PC-3 (cell line): ENCODE measurements at regions not wholly inside any gene's neighbourhood (a gene's known extent, or its start where the extent isn't known, plus 50 kb on each side); places are given as distances from the start of the nearest gene placed in this dataset.
A peak's percentile ranks its signal among the peaks of the same experiment; 100 is the strongest.

Experiments
- ATAC-seq: fragments of 200-7000 bp; cut with Tn5 transposase; 2 replicates; pipeline ENCODE4 v1.9.1; 2020; ENCODE audit warnings: mild to moderate bottlenecking, moderate library complexity
- BruUV-seq: library from RNA; stranded (reverse); fragments of 400-500 nt; replicated peaks from 2 replicates; lab custom pipeline; 2021; lab: Mats Ljungman, UMichigan
- CTCF ChIA-PET: fragments of 300-600 bp; sonication (Branson Sonifier 250); formaldehyde crosslinking; loops from one replicate; lab custom pipeline; 2022; ENCODE audit warnings: antibody characterized with exemption; lab: Charles Lee
- POLR2A ChIA-PET: fragments of 300-600 bp; sonication (Branson Sonifier 250); formaldehyde crosslinking; loops from one replicate; lab custom pipeline; 2022; ENCODE audit warnings: antibody characterized with exemption; ENCODE audit not compliant: unreplicated experiment; lab: Charles Lee
- DNase-seq: peaks from one replicate; pipeline ENCODE4 v3.0.0-alpha.2; 2015
- H2AFZ ChIP-seq: fragments of 300-600 bp; sonication (generic); 2 replicates; pipeline ENCODE4 v1.6.0; 2016; ENCODE audit warnings: antibody characterized with exemption, low read length
- H3F3A ChIP-seq: fragments of 300-600 bp; sonication (generic); one replicate; pipeline ENCODE4 v1.6.0; 2017; ENCODE audit warnings: antibody characterized with exemption, low read length, control low read depth, mild to moderate bottlenecking; ENCODE audit not compliant: unreplicated experiment
- H3K27ac ChIP-seq: fragments of 300-600 bp; sonication (generic); 2 replicates; pipeline ENCODE4 v1.5.1; 2016; ENCODE audit warnings: mild to moderate bottlenecking, low read length
- H3K27me3 ChIP-seq: fragments of 300-600 bp; sonication (generic); 2 replicates; pipeline ENCODE4 v1.6.1; 2016; ENCODE audit warnings: low read length, mixed read lengths
- H3K36me3 ChIP-seq: fragments of 300-600 bp; sonication (generic); 2 replicates; pipeline ENCODE4 v1.6.1; 2016; ENCODE audit warnings: low read depth, mixed run types, low read length, mixed read lengths
- H3K4me1 ChIP-seq: fragments of 300-600 bp; sonication (generic); 2 replicates; pipeline ENCODE4 v1.5.1; 2016; ENCODE audit warnings: low read length; ENCODE audit not compliant: insufficient read depth
- H3K4me2 ChIP-seq: fragments of 300-600 bp; sonication (generic); 2 replicates; pipeline ENCODE4 v1.6.0; 2016; ENCODE audit warnings: low read length
- H3K4me3 ChIP-seq: fragments of 300-600 bp; sonication (generic); 2 replicates; pipeline ENCODE4 v1.5.1; 2016; ENCODE audit warnings: mild to moderate bottlenecking, low read length, mixed read lengths
- H3K79me2 ChIP-seq: fragments of 300-600 bp; sonication (generic); 2 replicates; pipeline ENCODE4 v1.6.1; 2017; ENCODE audit warnings: low read length, mixed read lengths
- H3K9ac ChIP-seq: fragments of 300-600 bp; sonication (generic); 2 replicates; pipeline ENCODE4 v1.6.0; 2016; ENCODE audit warnings: mild to moderate bottlenecking, low read length
- H3K9me2 ChIP-seq: fragments of 300-600 bp; sonication (generic); replicated peaks from 2 replicates; pipeline ENCODE4 v1.6.1; 2016; ENCODE audit warnings: mixed run types, low read length, mixed read lengths
- H3K9me3 ChIP-seq: fragments of 300-600 bp; sonication (generic); 2 replicates; pipeline ENCODE4 v1.6.1; 2016; ENCODE audit warnings: low read length, mixed read lengths
- H4K20me1 ChIP-seq: fragments of 300-600 bp; sonication (generic); 2 replicates; pipeline ENCODE4 v1.6.1; 2016; ENCODE audit warnings: low read length, mixed read lengths
- CTCF ChIP-seq: fragments of 300-600 bp; sonication (generic); conservative IDR thresholded peaks from 2 replicates; pipeline ENCODE4 v1.5.1; 2017; ENCODE audit warnings: antibody characterized with exemption, low read depth, mild to moderate bottlenecking, low read length
- EZH2 ChIP-seq: fragments of 300-600 bp; sonication (generic); IDR thresholded peaks from one replicate; pipeline ENCODE4 v1.6.1; 2017; ENCODE audit warnings: antibody characterized with exemption, mild to moderate bottlenecking, low read length; ENCODE audit not compliant: unreplicated experiment
- EZH2phosphoT487 ChIP-seq: fragments of 300-600 bp; sonication (generic); IDR thresholded peaks from 2 replicates; pipeline ENCODE4 v1.6.1; 2018; ENCODE audit warnings: mild to moderate bottlenecking, antibody characterized with exemption, low read length, borderline replicate concordance
- intact Hi-C: fragments of 100-400 bp; cut with micrococcal nuclease; formaldehyde crosslinking; loops from 2 replicates; pipeline ENCODE4 v1.9.0; 2023

DNA sequence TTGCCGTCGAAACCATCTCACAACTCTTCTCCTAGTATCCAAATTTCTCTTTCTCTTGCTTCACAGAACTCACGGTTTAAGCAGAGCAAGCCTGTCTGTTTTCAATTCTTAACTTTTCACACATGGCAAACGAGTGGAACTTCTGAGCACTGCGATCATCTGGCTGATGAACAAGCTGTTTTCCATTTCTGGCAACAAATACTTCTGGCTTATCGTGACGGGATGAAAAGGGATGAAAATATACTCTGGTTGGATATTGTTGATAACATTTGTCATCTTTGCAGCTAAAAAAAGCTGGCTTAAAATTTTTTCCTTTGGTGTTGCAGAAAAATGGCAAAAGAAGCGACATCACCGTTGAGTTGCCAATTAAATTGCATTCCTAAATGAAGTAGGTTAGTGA lies 515.2 kb upstream of the JARID2 start:
- no peaks in the 10 kb centered on the region for H4K20me1 ChIP-seq
- POLR2A ChIA-PET: no interaction called here
- intact Hi-C loops: loop anchor here (5.0 kb wide), 3 partner anchors 188 to 518 kb away; partner anchors contain the start of gene JARID2
- peaks cover 52% of the 10 kb centered on the region for H3K4me1 ChIP-seq
- H3K9me2 ChIP-seq: no peaks in the 10 kb centered on the region
- H2AFZ ChIP-seq: no peak overlapping the region
- H3F3A ChIP-seq: peaks cover 20% of the 10 kb centered on the region
- no peaks in the 10 kb centered on the region for H3K79me2 ChIP-seq
- no peak overlapping the region for H3K4me2 ChIP-seq
- H3K36me3 ChIP-seq: no peaks in the 10 kb centered on the region
- H3K27ac ChIP-seq: peak overlapping the region; percentile 99
- BruUV-seq: no TSS peak
- TF ChIP-seq CTCF: no peak
- no peak for TF ChIP-seq EZH2
- no peak for TF ChIP-seq EZH2phosphoT487
- CTCF ChIA-PET: no interaction called here
- H3K4me3 ChIP-seq: no peak overlapping the region
- H3K9me3 ChIP-seq: no peaks in the 10 kb centered on the region
- H3K27me3 ChIP-seq: no peaks in the 10 kb centered on the region
- H3K9ac ChIP-seq: 0 out of 2 replicates have a peak overlapping the region, but pooled peaks have one; percentile 93
- ATAC-seq: no peak
- no peak for DNase-seq

- Histone ChIP-seq H3K27me3 (no peaks in the 10 kb centered on the region), H3K9me2 (no peaks in the 10 kb centered on the region), H2AFZ (no peak overlapping the region), H3K27ac (peak overlapping the region; percentile 99), H4K20me1 (no peaks in the 10 kb centered on the region), H3K9me3 (no peaks in the 10 kb centered on the region), H3K4me1 (peaks cover 58% of the 10 kb centered on the region), H3F3A (peaks cover 20% of the 10 kb centered on the region), H3K36me3 (no peaks in the 10 kb centered on the region), H3K4me2 (0 out of 2 replicates have a peak overlapping the region, but pooled peaks have one; percentile 56), H3K4me3 (no peak overlapping the region), H3K9ac (peak overlapping the region; percentile 93), H3K79me2 (no peaks in the 10 kb centered on the region)
- intact Hi-C loops: loop anchor here (2.0 to 5.0 kb wide), 4 partner anchors 189 to 519 kb away; partner anchors contain the start of gene JARID2
- TF ChIP-seq EZH2: no peak
- DNase-seq (no peak), ATAC-seq (no peak)
- CTCF ChIA-PET: no interaction called here
- POLR2A ChIA-PET: no interaction called here
- no TSS peak for BruUV-seq
Measured at GRCh38 chr6:14731611-14732010, 514.3 kb upstream of the JARID2 start.

- H3K9ac ChIP-seq: peak overlapping the region; percentile 93
- no peaks in the 10 kb centered on the region for H3K79me2 ChIP-seq
- DNase-seq: no peak
- peaks cover 20% of the 10 kb centered on the region for H3F3A ChIP-seq
- CTCF ChIA-PET: no interaction called here
- no TSS peak for BruUV-seq
- no peaks in the 10 kb centered on the region for H3K9me3 ChIP-seq
- H3K27ac ChIP-seq: peak overlapping the region; percentile 99
- peaks cover 58% of the 10 kb centered on the region for H3K4me1 ChIP-seq
- intact Hi-C loops: loop anchor here (2.0 to 5.0 kb wide), 4 partner anchors 190 to 520 kb away; partner anchors contain the start of gene JARID2
- ATAC-seq: no peak
- no peaks in the 10 kb centered on the region for H3K27me3 ChIP-seq
- H3K9me2 ChIP-seq: no peaks in the 10 kb centered on the region
- H3K36me3 ChIP-seq: no peaks in the 10 kb centered on the region
- peak overlapping the region; percentile 3; the same call in 1 of the 2 replicates for H3K4me3 ChIP-seq
- POLR2A ChIA-PET: no interaction called here
- no peaks in the 10 kb centered on the region for H4K20me1 ChIP-seq
- H2AFZ ChIP-seq: no peak overlapping the region
- peak overlapping the region; percentile 56 for H3K4me2 ChIP-seq
- TF ChIP-seq EZH2phosphoT487 (no peak), EZH2 (no peak), CTCF (no peak)
Measured at GRCh38 chr6:14732226-14732843, 513.5 kb upstream of the JARID2 start.
